HS-27A (cell line): ENCODE measurements at regions not wholly inside any gene's neighbourhood (a gene's known extent, or its start where the extent isn't known, plus 50 kb on each side); places are given as distances from the start of the nearest gene placed in this dataset.

Source experiments
- DNase-seq: peaks from one replicate; pipeline ENCODE4 v3.0.0-alpha.2; 2012; ENCODE audit warnings: low read depth, missing footprints

GRCh38 chr15:93200837-93201226 is 111.8 kb upstream of the RGMA start:
- DNase-seq = no peak

GRCh38 chr15:93200081-93200836 is 111.2 kb upstream of the RGMA start:
- DNase-seq = no peak

- no peak for DNase-seq
These were observed 107.2 kb upstream of the RGMA start for GRCh38 chr15:93196135-93196670.

GRCh38 chr15:93195109-93195508 is 106.1 kb upstream of the RGMA start:
- DNase-seq = no peak

GRCh38 chr15:93190238-93190637 is 101.2 kb upstream of the RGMA start:
- DNase-seq = no peak

- DNase-seq = no peak
These were observed 100.5 kb upstream of the RGMA start for GRCh38 chr15:93189561-93189960.

- no peak for DNase-seq
These were observed 99.2 kb upstream of the RGMA start for GRCh38 chr15:93188236-93188635.

- DNase-seq = no peak
These were observed 96.8 kb upstream of the RGMA start for GRCh38 chr15:93185796-93186195.

- DNase-seq = no peak
These were observed 93.7 kb upstream of the RGMA start for GRCh38 chr15:93182703-93183205.

GRCh38 chr15:93180656-93181055 is 91.6 kb upstream of the RGMA start:
- no peak for DNase-seq

GRCh38 chr15:93180128-93180527 is 91.1 kb upstream of the RGMA start:
- no peak for DNase-seq

GRCh38 chr15:93179700-93180102 is 90.7 kb upstream of the RGMA start:
- no peak for DNase-seq

GRCh38 chr15:93179072-93179471 is 90.1 kb upstream of the RGMA start:
- DNase-seq = no peak

GRCh38 chr15:93178371-93178770 is 89.4 kb upstream of the RGMA start:
- DNase-seq = no peak

- DNase-seq = no peak
These were observed 87.1 kb upstream of the RGMA start for GRCh38 chr15:93176065-93176464.

GRCh38 chr15:93174836-93175235 is 85.8 kb upstream of the RGMA start:
- DNase-seq = no peak

GRCh38 chr15:93173369-93173768 is 84.4 kb upstream of the RGMA start:
- DNase-seq = no peak

- no peak for DNase-seq
These were observed 82.5 kb upstream of the RGMA start for GRCh38 chr15:93171476-93171875.

GRCh38 chr15:93170329-93170728 is 81.3 kb upstream of the RGMA start:
- no peak for DNase-seq

GRCh38 chr15:93168910-93169309 is 79.9 kb upstream of the RGMA start:
- no peak for DNase-seq

- no peak for DNase-seq
These were observed 78.3 kb upstream of the RGMA start for GRCh38 chr15:93167291-93167690.

- DNase-seq = no peak
These were observed 77.7 kb upstream of the RGMA start for GRCh38 chr15:93166675-93167074.

GRCh38 chr15:93165734-93166470 is 76.9 kb upstream of the RGMA start:
- no peak for DNase-seq
